Gastroesophageal sphincter (tissue), 4 donors: ENCODE measurements at regions not wholly inside any gene's neighbourhood (a gene's known extent, or its start where the extent isn't known, plus 50 kb on each side); places are given as distances from the start of the nearest gene placed in this dataset.
"Not testable (repeated sequence)": the region's sequence is repeated elsewhere in the genome, so short reads cannot be mapped to it uniquely, and the experiment has no call there.

Experiments
- ATAC-seq: fragments of 150-250 bp; one replicate; pipeline ENCODE4 v1.9.1; 2016; ENCODE audit warnings: mild to moderate bottlenecking, moderate library complexity
- H3K27ac ChIP-seq, 4 donors: fragments of 200-600 bp; sonication (generic) in 3 of 4; 1 replicate in 3 of 4; 2 replicates in 1 of 4; pipeline ENCODE4 v1.5.1; 2016 to 2019
- H3K27me3 ChIP-seq: fragments of 200-600 bp; sonication (generic); one replicate; pipeline ENCODE4 v1.5.1; 2019
- H3K36me3 ChIP-seq, 2 donors: fragments of 200-600 bp; sonication (generic); one replicate each; pipeline ENCODE4 v1.5.1; 2019; ENCODE audit warnings: control low read depth in 1 of 2
- H3K4me1 ChIP-seq, 3 donors: fragments of 200-600 bp; sonication (generic); 1 replicate in 2 of 3; 2 replicates in 1 of 3; pipeline ENCODE4 v1.5.1; 2016 to 2019; ENCODE audit warnings: control low read depth in 2 of 3
- H3K4me3 ChIP-seq, 2 donors: fragments of 200-600 bp; sonication (generic); one replicate each; pipeline ENCODE4 v1.5.1; 2019; ENCODE audit warnings: mild to moderate bottlenecking in 1 of 2, moderate library complexity in 1 of 2
- H3K9me3 ChIP-seq, 3 donors: fragments of 200-600 bp; sonication (generic); one replicate each; pipeline ENCODE4 v1.5.1; 2017 to 2019; ENCODE audit warnings: control low read depth in 2 of 3
- EP300 ChIP-seq: sonication (generic); formaldehyde crosslinking; IDR thresholded peaks from one replicate; pipeline ENCODE4 v1.6.1; 2017; ENCODE audit warnings: antibody characterized with exemption, mild to moderate bottlenecking
- POLR2A ChIP-seq, 2 donors: fragments of 450-650 bp; IDR thresholded peaks; one replicate each; pipeline ENCODE4 v1.6.1; 2017; ENCODE audit warnings: antibody characterized with exemption in 2 of 2, mild to moderate bottlenecking in 2 of 2, moderate library complexity in 1 of 2
- POLR2AphosphoS5 ChIP-seq: sonication (generic); formaldehyde crosslinking; IDR thresholded peaks from one replicate; pipeline ENCODE4 v1.6.1; 2017; ENCODE audit warnings: antibody characterized with exemption
- WGBS, 2 donors: methylation state at CpG; one replicate each; pipeline ENCODE4 v1.1.5; 2018; ENCODE audit warnings: low coverage in 1 of 2; 5-methylcytosine and 5-hydroxymethylcytosine counted together
- TF ChIP-seq, protein P1 (sequence below), 4 experiments: fragments of 200-600 bp in 2 of 4; fragments of 450-650 bp in 2 of 4; sonication (generic) in 1 of 4; IDR thresholded peaks; one replicate each; pipeline ENCODE4 v1.5.1; 2017 to 2019; ENCODE audit warnings: antibody characterized with exemption in 4 of 4, mild to moderate bottlenecking in 2 of 4, moderate library complexity in 2 of 4

DNA sequence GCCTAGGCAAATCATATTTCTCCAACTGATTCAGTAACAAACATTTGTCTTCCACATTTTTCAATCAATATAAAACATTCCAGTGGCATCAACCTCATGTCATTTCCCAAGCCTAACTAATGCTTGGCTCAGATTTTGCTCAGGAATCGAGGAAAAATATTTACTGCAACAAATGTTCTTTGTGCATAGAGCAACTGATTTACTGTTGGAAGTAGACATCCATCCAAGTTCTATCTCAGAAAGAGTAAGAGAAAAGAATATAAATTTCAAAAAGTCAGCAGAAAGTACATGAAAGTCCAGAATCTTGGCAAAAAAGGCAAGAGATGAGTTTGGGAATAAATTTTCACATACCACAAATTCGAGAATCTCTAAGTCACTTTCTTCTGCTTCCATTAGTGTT lies 2245.0 kb upstream of the RAG2 start:
- H3K36me3 ChIP-seq, result no peaks in the 10 kb centered on the region
- WGBS, 2 donors, result 65 to 93% methylated on average over 2 of the region's 2 CpGs
- ATAC-seq, result no peak
- no peak overlapping the region for H3K27ac ChIP-seq
- no peaks in the 10 kb centered on the region for H3K4me1 ChIP-seq
- no peaks in the 10 kb centered on the region for H3K27me3 ChIP-seq
- H3K9me3 ChIP-seq, result no peaks in the 10 kb centered on the region
- no peak for TF ChIP-seq POLR2AphosphoS5
- TF ChIP-seq, protein P1, sequence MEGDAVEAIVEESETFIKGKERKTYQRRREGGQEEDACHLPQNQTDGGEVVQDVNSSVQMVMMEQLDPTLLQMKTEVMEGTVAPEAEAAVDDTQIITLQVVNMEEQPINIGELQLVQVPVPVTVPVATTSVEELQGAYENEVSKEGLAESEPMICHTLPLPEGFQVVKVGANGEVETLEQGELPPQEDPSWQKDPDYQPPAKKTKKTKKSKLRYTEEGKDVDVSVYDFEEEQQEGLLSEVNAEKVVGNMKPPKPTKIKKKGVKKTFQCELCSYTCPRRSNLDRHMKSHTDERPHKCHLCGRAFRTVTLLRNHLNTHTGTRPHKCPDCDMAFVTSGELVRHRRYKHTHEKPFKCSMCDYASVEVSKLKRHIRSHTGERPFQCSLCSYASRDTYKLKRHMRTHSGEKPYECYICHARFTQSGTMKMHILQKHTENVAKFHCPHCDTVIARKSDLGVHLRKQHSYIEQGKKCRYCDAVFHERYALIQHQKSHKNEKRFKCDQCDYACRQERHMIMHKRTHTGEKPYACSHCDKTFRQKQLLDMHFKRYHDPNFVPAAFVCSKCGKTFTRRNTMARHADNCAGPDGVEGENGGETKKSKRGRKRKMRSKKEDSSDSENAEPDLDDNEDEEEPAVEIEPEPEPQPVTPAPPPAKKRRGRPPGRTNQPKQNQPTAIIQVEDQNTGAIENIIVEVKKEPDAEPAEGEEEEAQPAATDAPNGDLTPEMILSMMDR (IDR thresholded peaks at IDR 0.05), result no peak
- no peak for TF ChIP-seq POLR2A (IDR thresholded peaks at IDR 0.05)
- TF ChIP-seq EP300, result no peak
- H3K4me3 ChIP-seq, result no peak overlapping the region

DNA sequence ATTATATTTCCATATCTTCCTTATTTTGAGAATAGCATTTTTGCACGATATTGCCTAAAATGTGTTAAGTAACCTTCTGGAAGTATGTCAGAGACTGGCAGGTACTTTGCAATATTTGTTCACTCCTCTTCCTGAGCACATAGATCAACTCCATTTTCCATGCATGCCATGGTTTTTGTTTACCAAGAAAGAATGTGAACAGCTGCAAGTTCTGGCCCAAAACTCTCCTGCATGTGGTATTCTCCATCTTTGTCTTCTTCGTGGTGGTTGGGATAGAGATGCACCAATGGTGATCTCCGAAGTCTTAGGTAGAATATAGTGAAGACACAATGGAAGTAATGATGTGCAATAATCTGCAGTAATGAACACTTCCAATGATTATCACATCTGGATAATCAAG lies 2241.0 kb upstream of the RAG2 start:
- TF ChIP-seq EP300 (no peak), POLR2A (IDR thresholded peaks at IDR 0.05) (no peak), POLR2AphosphoS5 (no peak)
- TF ChIP-seq, protein P1 (IDR thresholded peaks at IDR 0.05), result no peak
- no peak for ATAC-seq
- H3K4me3 ChIP-seq, result no peak overlapping the region
- no peaks in the 10 kb centered on the region for H3K36me3 ChIP-seq
- H3K4me1 ChIP-seq, result no peaks in the 10 kb centered on the region
- WGBS, 2 donors, result 77 to 86% methylated on average over 3 of the region's 3 CpGs
- H3K27me3 ChIP-seq, result no peaks in the 10 kb centered on the region
- H3K27ac ChIP-seq, result no peak overlapping the region
- H3K9me3 ChIP-seq, result no peaks in the 10 kb centered on the region

DNA sequence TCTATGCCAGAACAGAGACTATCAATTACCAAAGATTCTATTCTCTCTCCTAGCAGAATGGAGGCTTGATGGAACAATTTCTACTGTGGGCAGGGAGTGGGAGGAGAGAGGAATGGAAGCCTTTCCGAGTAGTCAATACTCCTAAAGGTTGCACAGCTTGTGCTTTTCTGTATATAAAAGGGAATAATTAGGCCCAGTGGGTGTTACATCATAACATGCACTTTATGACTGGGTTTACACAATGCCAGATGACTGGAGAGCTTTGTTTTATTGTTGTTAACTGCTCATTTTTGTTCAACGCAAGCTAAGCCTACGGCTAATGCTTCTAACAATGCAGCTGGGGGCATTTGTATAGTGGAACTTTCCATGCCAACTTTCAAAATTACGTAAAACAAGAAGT lies 2237.9 kb upstream of the RAG2 start:
- Histone ChIP-seq H3K9me3 (no peaks in the 10 kb centered on the region), H3K27me3 (no peaks in the 10 kb centered on the region), H3K4me1 (no peaks in the 10 kb centered on the region), H3K27ac (no peak overlapping the region), H3K4me3 (no peak overlapping the region), H3K36me3 (no peaks in the 10 kb centered on the region)
- 84% methylated on average over 2 of the region's 4 CpGs; no CpG with 5 or more reads in 1 of the 2 donors for WGBS, 2 donors
- TF ChIP-seq POLR2A (IDR thresholded peaks at IDR 0.05), result no peak
- no peak for TF ChIP-seq POLR2AphosphoS5
- TF ChIP-seq EP300, result no peak
- TF ChIP-seq, protein P1 (IDR thresholded peaks at IDR 0.05), result no peak
- ATAC-seq, result no peak

DNA sequence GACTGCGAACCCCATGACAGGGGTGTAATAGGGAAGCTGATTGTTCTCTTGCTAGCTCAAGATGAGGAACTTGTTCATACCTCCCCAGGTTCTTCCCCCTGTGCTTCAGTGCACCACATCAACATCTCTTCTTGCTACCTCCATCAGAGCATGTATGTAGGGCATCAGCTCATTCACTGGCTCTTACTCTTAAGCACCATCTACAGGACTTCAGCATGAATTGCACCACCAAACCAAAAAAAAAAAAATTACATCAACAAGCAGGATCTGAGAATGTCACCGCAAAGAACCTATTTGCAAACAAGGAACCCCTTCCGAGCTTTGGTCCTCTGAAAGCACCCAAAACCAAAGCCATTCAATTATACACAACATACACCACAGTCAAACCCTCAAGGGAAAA lies 2226.5 kb upstream of the RAG2 start:
- no peak for ATAC-seq
- Histone ChIP-seq H3K36me3 (no peaks in the 10 kb centered on the region), H3K27ac (no peak overlapping the region), H3K9me3 (peaks cover 0 to 31% (median 0%) of the 10 kb centered on the region in 3 donors), H3K27me3 (no peaks in the 10 kb centered on the region), H3K4me3 (no peak overlapping the region), H3K4me1 (no peaks in the 10 kb centered on the region)
- 80 to 90% methylated on average over 3 of the region's 3 CpGs for whole genome bisulfite sequencing, 2 donors
- TF ChIP-seq EP300 (no peak), POLR2AphosphoS5 (no peak), POLR2A (IDR thresholded peaks at IDR 0.05) (no peak)
- TF ChIP-seq, protein P1 (IDR thresholded peaks at IDR 0.05), result no peak

DNA sequence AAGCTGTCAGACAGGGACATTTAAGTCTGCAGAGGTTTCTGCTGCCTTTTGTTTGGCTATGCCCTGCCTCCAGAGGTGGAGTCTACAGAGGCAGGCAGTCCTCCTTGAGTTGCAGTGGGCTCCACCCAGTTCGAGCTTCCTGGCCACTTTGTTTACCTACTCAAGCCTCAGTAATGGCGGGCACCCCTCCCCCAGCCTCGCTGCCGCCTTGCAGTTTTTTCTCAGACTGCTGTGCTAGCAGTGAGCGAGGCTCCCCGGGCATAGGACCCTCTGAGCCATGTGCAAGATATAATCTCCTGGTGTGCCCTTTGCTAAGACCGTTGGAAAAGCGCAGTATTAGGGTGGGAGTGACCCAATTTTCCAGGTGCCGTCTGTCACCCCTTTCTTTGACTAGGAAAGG lies 2223.8 kb upstream of the RAG2 start:
- H3K4me1 ChIP-seq, H3K4me3 ChIP-seq, H3K27me3 ChIP-seq, H3K36me3 ChIP-seq, H3K9me3 ChIP-seq, H3K27ac ChIP-seq, ATAC-seq: not testable (repeated sequence)
- WGBS, 2 donors, result 91 to 100% methylated on average over 1 to 6 of the region's 9 CpGs

DNA sequence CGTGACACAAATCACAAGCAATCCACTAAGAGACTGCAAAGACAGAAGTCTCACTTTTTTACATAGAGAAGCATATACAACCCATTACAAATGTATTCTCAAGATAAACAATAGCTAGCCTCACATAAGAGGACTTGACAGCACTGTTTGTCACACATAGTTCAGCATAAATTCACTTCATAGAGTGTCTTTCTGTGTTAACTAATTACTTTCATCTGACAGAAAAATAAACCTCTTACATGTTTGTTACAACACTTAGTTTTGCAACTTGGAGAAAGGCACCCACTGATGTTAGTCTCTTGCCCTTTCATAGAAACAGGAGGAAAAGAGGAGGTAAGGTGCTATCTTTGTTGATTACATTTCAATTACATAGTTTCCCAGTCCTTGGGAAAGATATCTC lies 2221.9 kb upstream of the RAG2 start:
- no peaks in the 10 kb centered on the region for H3K4me1 ChIP-seq
- no peaks in the 10 kb centered on the region for H3K9me3 ChIP-seq
- no peak for ATAC-seq
- WGBS, 2 donors, result 0 to 55% methylated on average over 1 of the region's 1 CpG
- H3K27ac ChIP-seq, result no peak overlapping the region
- no peak overlapping the region for H3K4me3 ChIP-seq
- H3K27me3 ChIP-seq, result no peaks in the 10 kb centered on the region
- H3K36me3 ChIP-seq, result no peaks in the 10 kb centered on the region
- TF ChIP-seq POLR2AphosphoS5 (no peak), EP300 (no peak), POLR2A (IDR thresholded peaks at IDR 0.05) (no peak)
- TF ChIP-seq, protein P1 (IDR thresholded peaks at IDR 0.05), result no peak
